ENCODE measurements at regions not wholly inside any gene's neighbourhood (a gene's known extent, or its start where the extent isn't known, plus 50 kb on each side); places are given as distances from the start of the nearest gene placed in this dataset.

DNA sequence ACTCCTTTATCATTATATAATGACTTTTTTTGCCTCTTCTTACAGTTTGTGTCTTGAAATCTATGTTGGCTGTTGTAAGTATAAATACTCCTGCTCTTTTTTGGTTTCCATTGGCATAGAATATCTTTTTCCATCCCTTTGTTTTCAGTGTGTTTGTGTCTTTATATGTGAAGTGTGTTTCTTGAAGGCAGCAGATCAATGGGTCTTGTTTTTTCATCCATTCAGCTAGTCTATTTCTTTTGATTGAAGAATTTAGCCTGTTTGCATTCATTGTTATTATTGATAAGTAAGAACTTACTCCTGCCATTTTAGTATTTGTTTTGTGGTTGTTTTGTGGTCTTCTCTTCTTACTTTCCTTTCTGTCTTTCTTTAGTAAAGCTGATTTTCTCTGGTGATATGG, 322.8 kb downstream of the PLA2G4A start:
- 0 out of 2 replicates have a peak, but pooled peaks cover 4% of the 10 kb centered on the region for H3K9me3 ChIP-seq (ENCODE audit: low read length)
- no TSS peak for BruUV-seq (replicated peaks)
- no peak overlapping the region for H3K4me2 ChIP-seq (ENCODE audit: low read length)
- ChIA-PET POLR2A (no interaction called here), CTCF (ENCODE audit: unreplicated experiment) (no interaction called here)
- intact Hi-C loops (cut with micrococcal nuclease; ENCODE audit: unreplicated experiment): no loop called here
- H3K4me3 ChIP-seq (ENCODE audit: low read depth, low read length, poor library complexity, severe bottlenecking): no peak overlapping the region
- TF ChIP-seq EZH2phosphoT487 (IDR thresholded peaks at IDR 0.05; ENCODE audit: borderline replicate concordance, low read depth, low read length) (no peak), CTCF (conservative IDR thresholded peaks at IDR 0.05; ENCODE audit: low read length) (no peak)
- no peaks in the 10 kb centered on the region for H4K20me1 ChIP-seq (ENCODE audit: insufficient read depth, low read length)
- DNase-seq (ENCODE audit: low spot score): no peak
- no peaks in the 10 kb centered on the region for H3K36me3 ChIP-seq (ENCODE audit: insufficient read depth, low read length)
- no peaks in the 10 kb centered on the region for H3K9me2 ChIP-seq (ENCODE audit: insufficient read depth, low read length)
- H2AFZ ChIP-seq (ENCODE audit: low read length): no peak overlapping the region
- no peak overlapping the region for H3K27ac ChIP-seq (ENCODE audit: low read depth, low read length, poor library complexity, severe bottlenecking)
- H3K79me2 ChIP-seq (ENCODE audit: insufficient read depth, low read depth, low read length): no peaks in the 10 kb centered on the region
- no peaks in the 10 kb centered on the region for H3K4me1 ChIP-seq (ENCODE audit: insufficient read depth, low read length, poor library complexity, severe bottlenecking)

DNA sequence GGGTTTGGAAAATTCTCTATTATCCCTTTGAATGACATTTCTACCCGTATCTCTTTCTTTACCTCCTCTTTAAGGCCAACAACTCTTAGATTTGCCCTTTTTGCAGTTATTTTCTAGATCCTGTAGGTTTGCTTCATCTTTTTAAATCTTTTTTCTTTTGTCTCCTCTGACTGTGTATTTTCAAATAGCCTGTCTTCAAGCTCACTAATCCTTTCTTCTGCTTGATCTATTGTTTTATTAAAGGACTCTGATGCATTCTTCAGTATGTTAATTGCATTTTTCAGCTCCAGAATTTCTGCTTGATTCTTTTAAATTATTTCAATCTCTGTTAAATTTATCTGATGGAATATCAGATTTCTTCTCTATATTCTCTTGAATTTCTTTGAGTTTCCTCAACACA, 324.3 kb downstream of the PLA2G4A start:
- intact Hi-C loops (cut with micrococcal nuclease; ENCODE audit: unreplicated experiment): no loop called here
- no peak overlapping the region for H2AFZ ChIP-seq (ENCODE audit: low read length)

GRCh38 chr1:187157115-187157514, 328.4 kb downstream of the PLA2G4A start:
- Histone ChIP-seq H3K4me2 (ENCODE audit: low read length) (no peak overlapping the region), H2AFZ (ENCODE audit: low read length) (no peak overlapping the region), H3K4me3 (ENCODE audit: low read depth, low read length, poor library complexity, severe bottlenecking) (no peak overlapping the region), H3K36me3 (ENCODE audit: insufficient read depth, low read length) (no peaks in the 10 kb centered on the region), H3K79me2 (ENCODE audit: insufficient read depth, low read depth, low read length) (no peaks in the 10 kb centered on the region), H3K27ac (ENCODE audit: low read depth, low read length, poor library complexity, severe bottlenecking) (no peak overlapping the region), H3K9me3 (ENCODE audit: low read length) (no peaks in the 10 kb centered on the region), H3K9me2 (ENCODE audit: insufficient read depth, low read length) (no peaks in the 10 kb centered on the region), H3K4me1 (ENCODE audit: insufficient read depth, low read length, poor library complexity, severe bottlenecking) (no peaks in the 10 kb centered on the region), H4K20me1 (ENCODE audit: insufficient read depth, low read length) (no peaks in the 10 kb centered on the region)
- ChIA-PET CTCF (ENCODE audit: unreplicated experiment) (no interaction called here), POLR2A (no interaction called here)
- no peak for TF ChIP-seq CTCF (conservative IDR thresholded peaks at IDR 0.05; ENCODE audit: low read length)
- TF ChIP-seq EZH2phosphoT487 (IDR thresholded peaks at IDR 0.05; ENCODE audit: borderline replicate concordance, low read depth, low read length): no peak
- BruUV-seq (replicated peaks): no TSS peak
- DNase-seq (ENCODE audit: low spot score): no peak
- intact Hi-C loops (cut with micrococcal nuclease; ENCODE audit: unreplicated experiment): no loop called here

More for the DNA sequence above, 324.3 kb downstream of the PLA2G4A start:
- TF ChIP-seq CTCF (conservative IDR thresholded peaks at IDR 0.05; ENCODE audit: low read length) (no peak), EZH2phosphoT487 (IDR thresholded peaks at IDR 0.05; ENCODE audit: borderline replicate concordance, low read depth, low read length) (no peak)
- Histone ChIP-seq H3K4me2 (ENCODE audit: low read length) (no peak overlapping the region), H3K9me3 (ENCODE audit: low read length) (0 out of 2 replicates have a peak, but pooled peaks cover 4% of the 10 kb centered on the region), H3K9me2 (ENCODE audit: insufficient read depth, low read length) (no peaks in the 10 kb centered on the region), H3K79me2 (ENCODE audit: insufficient read depth, low read depth, low read length) (no peaks in the 10 kb centered on the region), H3K4me1 (ENCODE audit: insufficient read depth, low read length, poor library complexity, severe bottlenecking) (no peaks in the 10 kb centered on the region), H3K4me3 (ENCODE audit: low read depth, low read length, poor library complexity, severe bottlenecking) (no peak overlapping the region), H4K20me1 (ENCODE audit: insufficient read depth, low read length) (no peaks in the 10 kb centered on the region), H3K36me3 (ENCODE audit: insufficient read depth, low read length) (no peaks in the 10 kb centered on the region), H3K27ac (ENCODE audit: low read depth, low read length, poor library complexity, severe bottlenecking) (no peak overlapping the region)
- no peak for DNase-seq (ENCODE audit: low spot score)
- BruUV-seq (replicated peaks): no TSS peak
- CTCF ChIA-PET (ENCODE audit: unreplicated experiment): no interaction called here
- POLR2A ChIA-PET: no interaction called here

All from OCI-LY7 (cell line).